ENCODE measurements at regions not wholly inside any gene's neighbourhood (a gene's known extent, or its start where the extent isn't known, plus 50 kb on each side); places are given as distances from the start of the nearest gene placed in this dataset.
A peak's percentile ranks its signal among the peaks of the same experiment; 100 is the strongest.
"Not testable (repeated sequence)": the region's sequence is repeated elsewhere in the genome, so short reads cannot be mapped to it uniquely, and the experiment has no call there.

DNA sequence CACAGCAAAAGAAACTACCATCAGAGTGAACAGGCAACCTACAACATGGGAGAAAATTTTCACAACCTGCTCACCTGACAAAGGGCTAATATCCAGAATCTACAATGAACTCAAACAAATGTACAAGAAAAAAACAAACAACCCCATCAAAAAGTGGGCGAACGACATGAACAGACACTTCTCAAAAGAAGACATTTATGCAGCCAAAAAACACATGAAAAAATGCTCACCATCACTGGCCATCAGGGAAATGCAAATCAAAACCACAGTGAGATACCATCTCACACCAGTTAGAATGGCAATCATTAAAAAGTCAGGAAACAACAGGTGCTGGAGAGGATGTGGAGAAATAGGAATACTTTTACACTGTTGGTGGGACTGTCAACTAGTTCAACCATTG is 207.8 kb downstream of the USP6NL start:
- not testable (repeated sequence) for DNase-seq

DNA sequence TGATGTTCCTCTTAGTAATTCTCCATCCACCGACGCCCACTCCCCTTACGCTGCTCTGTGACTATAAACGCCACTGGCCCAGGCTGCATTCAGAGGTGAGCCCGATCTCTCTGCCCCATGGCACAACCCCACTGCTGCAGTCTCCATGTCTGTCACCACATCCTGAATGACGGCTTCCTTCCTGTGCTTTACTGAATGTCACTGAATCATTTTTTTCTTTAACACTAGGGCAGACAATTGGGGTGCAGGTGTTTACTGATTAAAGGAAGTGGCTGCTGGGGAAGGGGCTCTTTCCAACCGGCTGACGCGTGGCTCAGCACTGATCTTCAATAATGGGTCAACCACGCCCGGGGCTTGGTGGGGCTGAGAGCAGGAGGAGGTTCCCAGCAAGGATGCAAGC is 208.3 kb downstream of the USP6NL start:
- DNase-seq, result no peak

DNA sequence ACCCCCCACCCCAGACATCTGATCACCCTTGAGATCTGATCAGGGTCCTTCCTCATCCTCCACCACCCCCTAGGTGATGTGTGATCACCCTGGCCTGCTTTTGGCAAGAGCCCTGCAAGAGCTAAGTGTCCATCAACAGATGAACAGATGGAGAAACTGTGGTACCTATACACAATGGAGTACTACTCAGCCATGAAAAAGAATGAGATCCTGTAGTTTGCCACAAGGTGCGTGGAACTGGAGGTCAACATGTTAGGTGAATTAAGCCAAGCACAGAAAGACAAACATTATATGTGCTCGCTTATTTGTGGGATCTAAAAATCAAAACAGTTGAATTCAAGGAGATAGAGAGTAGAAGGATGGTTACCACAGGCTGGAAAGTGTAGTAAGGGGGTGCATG is 209.1 kb downstream of the USP6NL start:
- no peak for DNase-seq

DNA sequence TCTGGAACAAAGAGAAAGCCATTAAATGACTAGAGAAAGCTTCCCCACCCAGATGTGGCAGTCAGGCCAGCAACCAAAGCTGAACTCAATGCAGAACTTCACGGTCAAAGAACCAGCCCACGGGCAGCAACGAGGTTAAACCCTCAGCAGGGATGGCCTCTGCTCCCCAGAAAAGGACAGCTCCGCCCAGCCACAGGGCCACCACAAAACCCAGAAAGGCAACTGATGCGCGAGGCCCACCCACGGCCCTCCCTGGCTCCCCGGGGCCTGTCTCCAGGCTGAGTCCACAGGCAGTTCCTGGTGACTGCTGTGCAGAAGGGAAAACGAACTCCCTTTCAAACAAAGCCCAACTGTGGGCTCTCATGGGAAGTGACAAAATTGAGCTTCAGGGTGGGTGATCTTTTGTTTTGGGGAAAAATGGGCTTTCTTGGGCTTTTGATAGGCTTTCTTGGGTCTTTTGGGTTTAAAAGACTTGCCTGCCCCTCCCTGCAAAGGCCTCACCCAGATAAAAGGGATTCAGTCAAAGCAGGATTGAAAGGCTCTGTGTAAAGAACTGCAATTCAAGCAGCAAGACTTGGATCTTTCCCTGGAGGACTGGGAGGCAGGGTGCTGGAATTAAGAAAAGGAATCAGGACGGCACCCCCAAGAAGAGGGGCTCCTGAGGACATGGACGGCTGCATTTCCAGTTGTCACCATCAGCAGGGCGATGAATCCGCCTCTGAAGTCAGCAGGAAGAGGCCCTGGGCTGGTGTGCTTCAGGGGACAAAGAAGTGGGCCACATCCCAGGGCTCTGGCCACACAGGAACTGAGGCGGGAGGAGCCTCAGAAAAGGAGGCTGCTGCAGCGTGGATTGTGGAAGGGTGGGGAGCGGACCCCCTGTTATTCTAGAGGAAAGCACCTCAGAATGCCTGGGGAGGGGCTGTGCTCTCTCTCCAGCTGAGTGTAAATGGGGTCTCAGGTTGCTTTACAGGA is 209.9 kb downstream of the USP6NL start:
- DNase-seq, result no peak

DNA sequence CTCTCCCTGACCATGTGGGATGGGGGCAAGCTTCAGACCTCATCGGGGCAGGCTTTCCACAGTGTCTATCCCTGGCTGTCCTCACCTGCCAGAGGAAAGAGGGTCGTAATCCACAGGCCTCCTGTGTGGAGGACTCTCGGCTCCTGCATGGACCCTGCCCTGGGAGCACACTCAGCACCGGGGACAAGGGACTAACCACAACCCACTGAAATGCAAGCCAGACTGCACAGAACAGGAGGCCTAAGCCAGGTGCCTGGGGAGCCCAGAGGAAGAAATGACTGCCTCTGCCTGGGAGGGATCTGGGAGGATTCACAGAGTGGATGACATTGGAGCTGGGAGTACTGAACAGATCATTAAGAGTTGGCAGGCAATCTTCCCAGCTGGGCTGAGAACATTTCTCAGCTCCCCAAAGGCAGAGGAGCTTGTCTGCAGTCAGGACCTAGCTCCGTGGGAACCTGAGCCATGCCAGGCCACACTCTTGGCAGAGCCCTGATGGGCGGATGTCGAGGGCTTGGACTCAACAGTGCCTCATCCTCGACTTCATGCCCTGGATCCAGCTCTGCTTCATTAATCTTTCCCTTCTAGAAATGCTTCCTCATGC is 213.4 kb downstream of the USP6NL start:
- DNase-seq, result peak; percentile 16

DNA sequence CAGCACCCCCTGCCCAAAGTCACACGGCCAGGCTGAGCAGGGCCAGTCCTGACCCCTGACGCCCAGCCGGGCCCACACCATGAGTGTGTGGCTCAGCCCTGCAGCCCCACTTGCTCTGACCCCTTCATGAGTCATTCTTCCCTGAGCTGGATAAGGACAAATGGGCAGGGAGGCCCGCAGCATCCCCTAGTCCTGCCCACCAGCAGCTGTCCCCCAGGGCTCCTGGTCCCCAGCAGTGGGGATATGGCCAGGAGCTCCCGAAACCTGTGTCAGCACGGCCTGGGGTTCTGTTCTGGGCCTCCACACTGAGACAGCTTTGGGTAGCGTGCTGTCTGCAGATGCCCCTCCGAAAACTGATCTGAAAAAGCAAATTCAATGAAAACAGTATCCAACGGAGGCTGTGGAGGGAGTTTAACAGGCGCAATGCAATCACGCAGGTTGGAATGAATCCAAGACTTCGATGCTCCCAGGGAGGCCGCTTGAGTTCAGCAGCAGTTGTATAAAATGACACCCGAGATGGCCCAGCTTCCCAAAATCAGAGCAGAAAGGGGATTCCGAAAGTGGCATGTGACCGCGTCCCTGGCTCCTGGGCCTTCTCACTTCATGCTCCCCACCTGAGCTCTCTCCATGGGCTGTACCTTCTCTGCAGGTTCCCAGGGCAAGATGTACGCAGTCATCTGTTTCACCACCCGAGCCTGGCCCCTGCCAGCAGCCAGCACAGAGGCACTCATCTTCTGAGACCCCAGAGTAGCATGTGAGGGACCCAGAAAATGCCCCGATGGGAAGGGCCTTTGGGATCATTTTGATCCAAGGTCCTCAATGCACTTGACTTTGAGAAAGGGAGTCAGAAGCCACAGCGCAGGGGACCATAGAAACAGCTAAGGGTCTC is 214.1 kb downstream of the USP6NL start:
- no peak for DNase-seq

DNA sequence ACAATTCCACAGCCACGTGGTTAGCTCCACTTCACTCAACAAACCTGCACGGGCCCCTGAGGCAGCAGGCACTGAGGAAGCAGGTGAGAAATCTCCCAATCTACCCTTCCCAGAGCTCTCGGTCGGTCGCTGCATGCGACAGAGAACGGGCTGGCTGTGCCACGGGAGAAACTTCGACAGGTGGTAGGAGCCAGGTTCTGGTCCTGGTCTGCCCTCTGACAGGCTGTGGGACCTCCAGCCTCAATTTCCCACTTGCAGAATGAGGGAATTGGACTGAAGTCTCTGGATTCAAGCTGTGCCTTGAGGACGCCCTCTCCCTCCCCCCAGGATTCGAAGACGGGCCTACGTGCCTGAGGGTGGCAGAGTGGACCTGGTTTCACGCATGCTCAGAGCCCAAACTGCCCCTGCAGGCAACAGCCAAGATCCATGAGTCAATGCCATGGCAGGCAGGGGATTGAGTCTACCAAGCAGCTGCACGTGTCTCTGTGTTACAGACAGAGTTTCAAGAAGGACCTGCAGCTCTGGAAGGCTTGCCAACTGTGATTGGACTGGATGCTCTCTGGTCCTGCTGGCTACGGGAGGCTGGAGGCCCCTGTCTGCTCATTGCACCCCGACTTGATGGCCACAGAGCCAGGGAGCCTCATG is 215.0 kb downstream of the USP6NL start:
- DNase-seq, result no peak

DNA sequence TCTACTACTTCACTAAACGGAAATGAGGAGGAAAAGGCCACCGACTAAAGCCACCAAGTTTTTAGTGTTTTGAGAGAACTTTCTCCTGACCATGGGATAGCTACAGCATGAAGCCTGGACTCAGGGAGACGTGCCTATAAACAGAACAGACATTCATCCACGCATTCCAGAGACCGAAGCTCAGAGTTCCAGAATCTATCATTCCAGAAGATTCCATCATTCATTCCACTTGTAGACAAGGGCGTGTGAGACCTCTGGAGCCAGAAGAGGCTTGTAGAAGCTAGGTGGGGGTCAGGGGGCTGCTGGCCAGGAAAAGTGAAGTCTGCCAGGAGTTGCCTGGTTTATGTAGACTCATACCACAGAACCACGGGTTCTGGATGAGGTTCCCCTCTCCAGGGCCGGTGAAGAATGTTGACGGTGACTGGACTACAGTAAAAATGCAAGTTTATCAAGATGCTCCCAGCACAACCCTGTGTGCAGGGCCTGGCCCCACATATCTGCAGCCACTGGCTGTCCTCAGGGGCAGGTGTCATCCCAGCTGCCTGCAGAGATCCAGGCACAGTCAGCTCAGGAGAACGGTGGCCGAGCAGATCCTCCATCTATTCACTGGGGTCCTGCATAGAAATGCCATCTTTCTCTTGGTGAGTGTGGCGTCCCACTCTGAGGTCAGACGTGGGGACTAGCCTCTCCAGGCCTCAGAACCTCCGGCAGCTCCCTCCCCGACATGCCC is 215.7 kb downstream of the USP6NL start:
- DNase-seq, result no peak

DNA sequence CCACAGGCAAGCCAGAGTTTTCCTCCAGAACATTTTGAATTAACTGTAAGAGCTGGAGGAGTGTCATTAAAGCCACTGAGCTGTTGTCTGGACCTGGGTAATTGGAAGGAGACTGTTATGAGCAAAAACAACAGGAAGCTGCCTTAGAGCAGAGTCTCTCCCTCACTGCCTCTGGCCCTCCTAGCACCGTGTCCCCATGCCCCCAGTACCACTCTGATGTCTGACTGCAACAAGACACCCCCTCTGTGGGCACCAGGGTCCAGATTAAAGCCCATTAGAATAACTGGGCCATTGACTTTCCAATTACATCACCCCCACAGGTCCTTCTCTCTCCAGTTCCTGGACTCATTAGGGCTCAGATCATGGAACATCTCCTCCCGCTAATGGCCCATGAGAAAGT is 216.3 kb downstream of the USP6NL start:
- no peak for DNase-seq

DNA sequence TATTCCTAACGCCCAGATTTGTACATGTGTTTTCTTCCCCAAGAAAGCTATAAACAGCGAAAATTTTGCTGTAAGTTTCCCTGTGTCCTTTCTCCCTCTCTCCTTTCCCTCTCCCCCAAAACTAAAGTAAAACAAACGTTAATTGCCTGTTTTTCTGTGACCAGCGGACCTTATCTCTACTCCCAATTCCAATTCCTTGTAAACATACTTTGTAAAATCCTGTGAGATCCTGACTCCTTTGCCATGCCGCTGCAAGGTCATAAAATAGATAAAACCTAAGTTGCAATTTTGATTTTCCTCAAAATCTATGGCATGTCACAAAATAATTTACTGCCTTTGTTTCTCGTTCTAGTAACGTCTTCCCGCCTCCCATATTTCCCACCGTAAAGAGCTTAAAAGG is 217.6 kb downstream of the USP6NL start:
- DNase-seq, result no peak

DNA sequence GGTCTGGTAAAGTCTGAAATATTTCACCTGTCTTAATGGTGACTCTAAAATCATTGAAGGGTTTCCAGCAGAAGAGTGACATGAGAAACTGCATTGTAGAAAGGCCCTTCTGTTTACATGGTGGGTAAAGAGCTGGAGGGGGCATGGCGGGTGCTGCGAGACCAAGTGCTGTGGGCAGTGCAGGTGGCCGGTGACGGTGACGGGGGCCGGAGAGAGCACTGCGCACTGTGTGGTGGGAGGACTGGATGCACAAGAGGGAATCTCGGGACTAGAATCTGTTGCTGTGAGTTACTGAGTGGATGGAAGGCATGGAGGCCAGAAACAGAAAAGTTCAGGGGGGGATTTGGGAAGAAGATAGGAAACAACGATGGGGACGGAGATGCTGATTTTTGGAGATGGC is 218.7 kb downstream of the USP6NL start:
- no peak for DNase-seq

DNA sequence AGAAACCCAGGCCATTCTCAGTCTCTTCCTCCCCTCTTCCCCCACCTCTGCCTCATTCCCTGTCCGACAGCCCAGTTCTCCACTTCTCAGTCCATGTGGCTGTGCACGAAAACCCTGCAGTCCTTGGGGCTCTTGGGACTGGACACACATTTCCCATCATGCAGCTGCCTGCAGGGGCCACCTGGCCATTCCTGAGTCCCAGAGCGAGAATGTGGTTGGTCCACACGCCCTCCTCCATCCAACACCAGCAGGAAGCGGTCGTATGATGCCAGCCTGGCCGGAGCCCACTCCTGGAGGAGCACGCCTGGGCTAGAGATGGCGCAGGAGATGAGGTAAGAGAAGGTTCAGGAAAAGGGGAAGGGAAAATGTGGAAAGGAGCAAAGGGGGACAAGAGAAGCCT is 222.5 kb downstream of the USP6NL start:
- DNase-seq, result no peak

DNA sequence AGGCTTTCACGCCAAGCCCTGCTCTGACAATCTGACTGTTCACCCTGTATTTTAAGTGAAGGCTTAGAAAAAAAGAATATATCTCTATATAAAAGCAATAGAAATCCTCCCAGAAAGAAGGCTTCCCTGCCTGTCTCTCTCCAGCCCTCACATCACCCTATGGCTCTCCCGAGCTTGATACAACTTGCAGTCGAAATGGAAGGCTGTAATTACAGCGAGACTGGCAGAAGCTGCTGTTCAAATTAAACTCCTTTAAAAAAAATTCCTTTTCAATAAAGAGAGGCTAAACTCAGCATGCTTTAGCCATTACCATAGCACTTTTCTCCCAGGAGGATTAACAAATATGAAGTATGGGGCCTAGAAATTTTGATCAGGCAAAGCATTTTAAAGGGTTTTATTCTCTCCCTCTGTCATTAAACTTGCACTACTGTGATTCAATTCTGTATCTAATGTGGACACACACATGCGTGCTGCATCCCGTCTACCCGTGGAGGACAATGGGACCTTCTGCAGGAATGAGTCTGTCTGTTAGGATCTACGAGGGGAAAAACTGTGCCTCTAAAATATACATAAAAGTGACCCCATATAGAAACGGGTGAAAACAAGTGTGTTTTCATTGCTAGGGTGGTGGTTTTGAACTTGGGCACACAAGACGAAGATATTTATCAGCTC is 223.8 kb downstream of the USP6NL start:
- no peak for DNase-seq

DNA sequence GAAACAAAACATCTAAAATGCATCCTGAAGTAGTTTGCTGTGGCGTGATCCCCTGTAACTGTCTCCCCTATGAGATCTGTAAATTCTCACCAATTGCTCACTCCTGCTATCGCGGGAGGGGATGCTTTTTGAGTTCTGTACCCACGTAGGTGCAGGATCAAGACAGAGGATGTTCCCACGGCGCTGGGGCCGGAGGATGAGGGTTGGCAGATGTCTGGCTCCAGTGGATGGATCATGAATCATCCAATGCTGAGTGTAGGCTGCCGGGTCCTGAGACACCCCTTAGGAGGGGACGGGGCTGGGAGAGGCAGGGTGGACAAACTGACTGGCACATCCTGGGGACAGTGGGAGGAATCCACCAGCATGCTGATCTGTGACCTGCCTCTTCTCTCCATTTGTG is 224.4 kb downstream of the USP6NL start:
- no peak for DNase-seq

Measured in fibroblast of skin of right biceps (primary cell).